ENCODE measurements at regions not wholly inside any gene's neighbourhood (a gene's known extent, or its start where the extent isn't known, plus 50 kb on each side); places are given as distances from the start of the nearest gene placed in this dataset.

GRCh38 chr12:118694128-118694775 lies 287.1 kb upstream of the SRRM4 start:
- TF ChIP-seq CTCF (IDR thresholded peaks at IDR 0.05) (no peak), POLR2A (IDR thresholded peaks at IDR 0.05) (no peak), EP300 (IDR thresholded peaks at IDR 0.05) (no peak), POLR2AphosphoS5 (IDR thresholded peaks at IDR 0.05) (no peak)
